Stimulated activated CD4-positive, alpha-beta T cell treated with anti-CD3 and anti-CD28 coated beads, Interleukin-1b, Interleukin-23, amount 100 ng/mL, for 4 hours (primary cell): ENCODE measurements at regions not wholly inside any gene's neighbourhood (a gene's known extent, or its start where the extent isn't known, plus 50 kb on each side); places are given as distances from the start of the nearest gene placed in this dataset.

Source experiments
- DNase-seq, 2 donors: peaks; one replicate each; pipeline ENCODE4 v3.0.0-alpha.2; 2020; ENCODE audit warnings: low read depth in 2 of 2

DNA sequence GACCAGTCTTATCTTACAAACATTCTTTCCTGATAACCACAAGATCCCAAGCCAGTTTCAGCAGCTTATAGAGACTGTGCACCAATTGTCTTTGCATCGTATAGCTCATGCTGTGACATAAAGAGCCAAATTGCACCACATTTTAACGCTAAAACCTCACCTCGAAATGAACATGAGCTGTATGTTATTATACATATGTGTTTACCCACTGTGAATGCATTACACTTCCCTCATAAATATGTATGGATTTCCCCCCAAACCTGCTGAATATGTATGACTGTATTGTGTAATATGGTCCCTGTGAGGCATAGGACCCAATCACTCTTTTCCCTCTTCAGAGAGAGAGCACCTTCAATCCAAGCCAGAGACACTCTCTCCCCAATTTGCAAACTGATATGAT lies 692.4 kb downstream of the NLGN4X start:
- DNase-seq, result no peak

DNA sequence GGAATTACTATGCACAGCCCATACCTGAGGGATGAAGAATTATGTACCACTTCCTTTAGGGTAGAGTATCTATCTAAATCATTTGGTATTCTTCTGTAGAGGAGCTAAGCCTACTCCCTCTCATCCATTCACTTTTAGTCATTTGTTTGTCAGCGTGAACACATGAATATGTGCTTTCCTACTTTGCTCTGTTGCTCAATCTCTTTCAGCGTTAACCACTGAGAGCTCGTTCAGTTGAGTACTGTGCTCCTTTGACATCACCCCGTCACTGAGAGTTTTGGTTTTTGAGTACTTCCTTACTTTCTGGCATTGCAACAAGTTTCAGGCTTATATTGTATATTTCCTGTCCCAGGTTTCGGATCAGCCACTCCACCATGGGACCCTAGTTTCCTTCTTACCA lies 700.6 kb downstream of the NLGN4X start:
- no peak for DNase-seq

DNA sequence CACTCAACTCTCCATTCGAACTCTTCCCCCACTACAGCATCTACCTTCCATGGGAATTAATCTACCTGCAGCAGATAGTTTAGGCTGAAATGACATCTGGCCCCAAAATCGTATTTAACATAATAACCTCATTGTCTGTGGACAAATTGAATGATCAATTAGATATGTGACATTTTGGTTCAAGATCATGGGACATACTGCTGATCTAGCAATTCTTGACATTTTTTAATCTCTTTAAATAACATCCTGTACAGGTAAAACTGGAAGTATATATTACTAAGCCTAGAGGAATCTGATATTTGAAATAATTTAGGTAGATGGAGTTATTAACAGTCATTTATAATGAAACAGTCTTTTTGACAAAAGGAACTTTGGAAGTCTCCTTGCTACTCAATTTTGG lies 702.5 kb downstream of the NLGN4X start:
- no peak for DNase-seq

DNA sequence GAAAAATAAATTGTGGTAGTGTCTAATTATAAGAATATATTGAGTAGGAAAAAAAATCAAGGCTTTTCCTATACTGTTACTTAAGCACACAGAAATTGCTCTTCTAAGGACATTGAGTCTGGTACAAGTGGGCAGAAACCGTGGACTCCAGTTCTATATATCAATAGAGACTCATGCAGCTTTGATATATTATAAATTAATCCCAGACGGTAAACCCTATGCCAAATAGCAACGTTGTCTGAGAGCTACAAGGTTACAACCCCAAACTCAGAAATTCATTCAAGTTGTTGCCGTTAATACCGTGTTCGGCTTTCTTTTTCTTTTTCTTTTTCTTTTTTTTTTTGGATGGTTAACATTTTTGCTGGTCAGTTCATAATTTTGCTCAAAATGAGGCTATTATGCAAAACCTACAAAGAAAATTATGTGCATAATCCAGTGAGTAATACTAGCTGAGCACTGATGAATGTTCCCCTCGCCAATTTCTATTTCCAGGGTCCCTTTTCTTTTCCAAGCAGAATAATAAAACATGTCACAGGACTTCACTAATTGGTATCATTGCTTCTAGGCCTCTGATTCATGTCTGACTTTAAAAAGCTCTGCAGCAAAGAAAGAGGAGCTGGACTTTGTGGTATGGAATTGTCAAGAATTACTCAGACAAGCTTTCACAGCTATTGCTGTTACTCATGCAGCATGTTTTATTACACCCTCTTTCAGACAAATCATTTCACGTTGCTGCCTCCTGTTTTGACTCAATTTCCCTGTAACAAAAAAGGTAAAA lies 737.7 kb downstream of the NLGN4X start:
- no peak for DNase-seq

DNA sequence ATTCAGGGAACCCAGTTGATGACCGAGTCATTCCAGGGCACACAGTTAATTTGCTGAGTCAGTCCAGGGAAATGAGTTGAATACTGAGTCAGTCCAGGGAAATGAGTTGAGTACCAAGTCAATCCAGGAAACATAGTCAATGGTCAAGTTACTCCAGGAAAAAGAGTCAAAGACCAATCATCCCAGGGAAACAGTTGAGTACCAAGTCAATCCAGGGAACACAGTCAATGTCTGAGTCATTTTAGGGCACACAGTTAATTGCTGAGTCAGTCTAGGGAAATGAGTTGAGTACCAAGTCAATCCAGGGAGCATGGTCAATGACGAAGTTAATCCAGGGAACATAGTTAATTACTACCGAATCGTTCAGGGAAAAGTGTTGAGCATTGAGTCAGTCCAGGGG lies 754.4 kb downstream of the NLGN4X start:
- DNase-seq, result no peak

DNA sequence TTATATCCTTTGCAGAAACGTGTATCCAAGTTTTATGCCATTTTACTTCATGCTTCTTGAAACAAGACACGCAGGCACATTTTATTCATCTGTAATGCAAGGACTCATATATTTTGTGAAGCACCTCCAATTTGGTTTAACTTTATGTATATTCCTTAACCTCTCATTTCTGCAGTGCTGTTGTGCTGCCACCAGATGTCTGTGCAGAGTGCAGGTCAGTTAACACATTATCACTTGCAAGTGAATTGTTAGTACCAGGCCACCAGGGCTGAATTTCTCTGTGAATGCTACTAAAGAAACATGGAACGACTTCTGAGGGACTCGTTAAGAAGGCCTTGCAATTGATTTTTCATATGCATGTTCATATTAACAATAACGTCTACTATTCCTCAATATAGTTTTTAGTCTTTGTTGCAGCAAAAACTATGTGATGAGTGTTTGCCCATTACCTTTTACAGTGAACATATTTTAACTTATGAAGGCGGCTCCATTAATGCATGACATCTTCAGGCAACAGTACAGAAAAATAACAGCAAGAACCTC lies 770.3 kb downstream of the NLGN4X start:
- no peak for DNase-seq

DNA sequence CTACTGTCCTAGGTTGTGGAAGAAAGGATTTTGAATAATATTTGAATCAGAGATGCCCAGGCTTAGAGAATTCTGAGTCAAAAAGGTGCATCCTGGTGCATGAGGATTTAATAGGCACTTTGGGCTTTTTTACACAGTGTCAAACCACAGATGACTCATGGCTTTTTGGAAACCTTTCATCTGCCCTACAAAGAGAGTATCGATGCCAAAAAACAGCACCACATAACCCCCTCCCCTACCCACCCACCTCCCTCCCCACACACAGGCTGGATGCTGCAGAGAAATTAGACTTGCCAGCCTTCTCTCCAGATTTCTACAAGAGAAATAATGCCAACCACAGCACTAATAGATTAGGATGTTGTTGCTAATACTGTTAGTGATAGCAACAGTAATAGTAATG lies 779.3 kb downstream of the NLGN4X start:
- DNase-seq, result no peak

DNA sequence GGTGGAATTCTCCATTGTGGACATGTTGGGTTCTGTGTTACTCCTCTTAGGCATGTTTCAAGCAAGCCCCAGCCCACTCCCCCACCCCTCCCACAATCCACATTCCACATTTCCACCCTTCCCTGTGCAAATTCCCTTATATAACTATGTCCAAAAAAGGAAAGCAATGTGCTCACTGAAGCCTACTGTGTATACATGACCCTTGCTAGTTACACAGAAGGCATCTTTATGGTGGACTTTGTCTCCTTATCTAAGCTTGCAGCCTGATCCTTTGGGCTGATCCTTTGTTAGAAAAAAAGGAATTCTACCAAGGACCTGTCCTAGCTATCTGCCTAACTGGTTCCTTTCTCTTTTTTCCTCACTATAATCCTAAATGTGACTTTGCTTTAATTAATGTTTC lies 796.8 kb downstream of the NLGN4X start:
- DNase-seq, result no peak

DNA sequence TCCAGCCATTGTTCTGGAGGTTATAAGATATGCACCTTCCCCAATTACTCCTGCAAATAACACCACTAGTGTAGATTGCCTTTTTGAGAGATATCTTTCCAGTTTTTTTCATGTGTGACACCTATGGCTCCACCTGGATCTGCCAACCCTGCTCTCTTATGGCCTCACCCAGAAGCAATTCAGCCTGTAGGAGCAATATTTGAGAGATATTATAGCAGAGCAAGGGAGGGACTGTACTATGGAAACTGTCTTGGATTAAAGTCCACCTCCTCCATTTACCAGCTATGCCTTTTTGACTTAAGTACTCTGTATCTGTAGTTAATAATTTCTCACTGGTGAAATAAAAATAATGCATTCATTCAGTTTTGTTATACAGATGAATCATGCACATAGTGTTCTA lies 803.5 kb downstream of the NLGN4X start:
- no peak for DNase-seq

DNA sequence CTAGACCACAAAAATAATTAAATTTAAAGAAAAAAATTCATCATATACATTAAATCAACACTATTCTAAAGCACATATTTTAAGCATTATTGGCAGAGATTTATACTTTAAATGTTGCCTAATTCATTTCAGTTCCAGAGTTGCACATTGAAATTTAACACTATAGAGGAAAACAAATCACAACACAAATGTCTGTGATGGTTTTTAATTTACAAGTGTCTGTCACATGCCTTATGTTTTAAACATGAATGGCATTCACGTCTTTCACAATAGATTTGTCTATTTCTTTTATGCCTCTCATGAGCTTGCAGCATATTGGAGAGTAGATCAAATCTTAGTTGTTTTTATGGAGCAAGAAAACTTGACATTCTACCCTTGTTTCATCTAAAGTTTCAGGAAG lies 811.3 kb downstream of the NLGN4X start:
- DNase-seq, result no peak

DNA sequence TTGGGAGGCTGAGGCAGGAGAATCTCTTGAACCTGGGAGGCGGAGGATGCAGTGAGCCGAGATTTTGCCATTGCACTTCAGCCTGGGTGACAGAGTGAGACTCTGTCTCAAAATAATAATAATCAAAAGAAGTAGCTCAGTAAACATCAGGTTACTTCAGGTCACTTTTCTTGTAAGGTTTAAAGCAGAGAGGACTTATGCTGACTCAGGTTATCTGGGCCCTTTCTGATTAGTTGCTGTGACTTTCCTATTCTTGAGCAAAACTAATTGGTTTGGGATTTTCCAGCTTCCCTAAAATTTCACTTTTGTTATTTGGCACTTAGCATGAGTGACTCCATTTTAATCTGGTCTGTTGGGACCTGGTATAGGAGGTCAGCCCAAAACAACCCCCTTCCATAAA lies 812.9 kb downstream of the NLGN4X start:
- DNase-seq, result no peak

DNA sequence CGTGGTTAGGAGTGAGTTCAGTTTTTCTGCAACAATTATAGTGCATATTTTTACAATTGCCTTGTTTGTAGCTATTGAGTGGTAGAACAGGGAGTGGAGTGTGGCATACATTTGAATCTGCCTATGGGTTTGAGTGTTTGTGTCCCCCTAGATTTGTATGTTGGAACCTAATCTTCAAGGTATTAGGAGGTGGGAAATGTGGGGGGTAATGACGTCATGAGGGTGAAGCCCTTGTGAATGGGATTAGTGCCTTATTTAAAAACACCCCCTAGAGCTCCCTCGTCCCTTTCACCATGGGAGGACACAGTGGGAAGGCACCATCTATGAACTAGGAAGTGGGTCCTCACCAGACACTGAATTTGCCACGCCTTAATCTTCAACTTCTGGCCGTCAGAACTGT lies 819.6 kb downstream of the NLGN4X start:
- no peak for DNase-seq

DNA sequence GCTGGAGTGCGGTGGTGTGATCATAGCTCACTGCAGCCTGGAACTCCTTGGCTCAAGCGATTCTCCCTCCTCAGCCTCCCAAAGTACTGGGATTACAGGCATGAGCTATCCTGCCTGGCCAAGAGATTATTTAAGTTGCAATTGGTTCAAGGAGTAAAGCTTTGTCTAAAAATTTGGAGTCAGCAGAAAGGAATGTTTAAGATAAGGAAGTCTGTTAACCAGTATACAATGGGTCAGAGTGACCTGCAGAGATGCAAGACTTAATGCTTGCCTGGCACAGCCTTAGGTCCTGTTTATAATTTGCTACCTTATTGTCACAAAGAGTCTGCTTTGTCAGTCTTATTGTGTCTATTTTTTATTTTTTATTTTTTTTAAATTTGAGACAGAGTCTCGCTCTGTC lies 826.2 kb downstream of the NLGN4X start:
- DNase-seq, result no peak

DNA sequence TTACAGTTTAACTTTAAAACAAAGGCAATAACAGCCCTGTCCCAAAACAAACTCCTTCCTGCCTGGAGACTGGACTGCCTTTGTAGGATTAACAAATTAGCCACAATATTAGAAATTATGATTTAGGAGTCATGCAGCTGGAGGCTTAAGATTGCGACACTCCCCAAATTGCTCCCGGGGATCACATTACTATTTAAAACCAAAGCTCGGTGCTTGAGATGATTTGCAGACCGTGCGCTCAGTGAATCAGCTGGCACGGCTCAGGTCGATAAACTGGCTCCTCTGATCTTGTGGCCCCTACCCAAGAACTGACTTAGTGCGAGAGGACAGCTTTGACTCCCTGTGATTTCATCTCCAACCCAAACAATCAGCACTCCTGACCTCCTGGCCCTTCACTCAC lies 829.3 kb downstream of the NLGN4X start:
- DNase-seq, result no peak

DNA sequence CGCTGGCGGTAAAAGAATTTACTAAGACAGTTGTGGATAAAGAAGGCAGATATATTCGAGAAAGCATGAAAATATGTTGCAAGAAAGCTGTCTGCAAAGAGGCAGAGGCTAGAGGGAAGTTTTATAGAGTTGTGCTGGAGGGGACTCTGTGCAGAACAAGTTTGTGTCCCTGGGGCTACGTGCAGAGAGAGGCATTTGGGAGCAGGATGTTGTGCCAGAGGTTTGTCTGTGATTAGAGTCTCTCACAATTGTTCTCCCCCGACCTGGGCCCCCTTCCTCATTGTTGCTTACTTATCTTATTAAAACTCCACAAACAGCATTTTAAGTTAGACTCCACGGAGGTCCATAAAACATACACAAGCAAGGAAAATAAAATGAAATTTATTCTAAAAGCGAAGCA lies 831.3 kb downstream of the NLGN4X start:
- DNase-seq, result no peak

DNA sequence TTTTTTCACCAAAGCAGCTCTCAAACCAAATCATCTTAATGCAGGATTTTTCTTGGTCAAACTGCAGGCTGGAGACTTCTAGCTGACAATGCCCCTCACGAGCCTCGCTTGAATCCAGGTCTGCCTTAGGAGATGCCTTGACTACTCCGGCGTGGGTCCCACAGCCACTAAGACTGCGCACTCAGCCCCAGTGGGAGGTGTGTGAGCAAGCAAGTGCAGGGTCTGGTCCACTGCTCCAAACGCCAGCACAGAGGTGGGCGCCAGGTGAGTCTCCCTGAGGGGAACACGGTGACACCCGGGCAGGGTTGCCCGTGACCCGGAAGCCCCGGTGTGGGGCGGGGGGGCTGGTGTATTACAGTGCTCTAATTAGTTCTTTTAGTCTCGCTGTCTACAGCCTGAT lies 838.3 kb downstream of the NLGN4X start:
- no peak for DNase-seq

DNA sequence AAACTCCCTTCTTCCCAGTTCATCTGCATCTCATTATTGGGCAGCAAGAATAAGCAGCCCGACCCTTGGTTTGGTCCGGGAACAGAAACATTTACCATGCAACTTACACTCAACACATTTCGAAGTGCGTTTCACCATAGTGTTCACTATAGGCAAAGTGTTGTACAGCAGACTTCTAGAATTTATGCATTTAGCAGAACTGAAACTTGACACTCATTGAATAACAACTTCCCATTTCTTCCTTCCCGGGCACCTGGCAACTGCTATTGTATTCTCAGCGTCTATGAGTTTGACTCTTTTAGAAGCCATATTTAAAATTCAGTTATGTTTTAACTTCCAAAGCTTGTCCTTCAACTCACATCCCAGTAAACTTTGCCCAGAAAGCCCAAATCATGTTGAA lies 840.6 kb downstream of the NLGN4X start:
- no peak for DNase-seq

DNA sequence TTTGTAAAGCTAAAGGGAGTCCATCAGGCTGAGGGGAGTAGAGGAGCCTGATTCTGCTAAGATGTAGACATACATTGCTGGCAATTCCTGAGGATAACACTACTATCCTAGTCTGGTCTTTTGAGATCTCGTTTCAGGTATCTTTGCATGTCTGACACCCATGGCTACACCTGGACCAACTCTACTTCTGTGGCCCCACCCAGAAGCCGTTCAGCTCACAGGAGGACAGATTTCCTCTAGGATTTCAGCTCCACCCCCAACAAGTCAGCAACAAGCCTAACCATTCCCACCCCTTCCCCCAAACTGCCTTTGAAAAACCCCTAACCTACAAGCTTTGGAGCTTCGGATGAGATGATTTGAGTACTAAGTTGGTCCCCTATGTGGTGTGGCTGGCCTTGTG lies 848.2 kb downstream of the NLGN4X start:
- DNase-seq, result no peak

DNA sequence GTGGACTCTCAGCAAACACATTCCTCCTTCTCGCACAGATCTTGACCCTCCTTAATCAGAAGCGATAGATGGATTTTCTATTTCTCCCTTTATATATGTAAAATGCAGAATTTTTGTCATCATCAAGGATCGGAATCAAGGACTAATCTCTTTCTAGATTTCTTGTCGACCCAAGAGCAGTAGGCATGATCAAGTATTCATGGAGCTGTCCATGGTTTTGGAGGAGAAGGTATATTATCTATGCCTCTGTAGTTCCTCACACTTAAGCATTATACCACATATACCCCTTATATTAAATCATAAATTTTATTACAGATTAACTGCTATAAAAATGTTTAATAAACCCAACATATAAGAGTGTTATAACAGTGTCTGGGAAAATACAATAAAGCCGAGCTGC lies 886.8 kb downstream of the NLGN4X start:
- no peak for DNase-seq

DNA sequence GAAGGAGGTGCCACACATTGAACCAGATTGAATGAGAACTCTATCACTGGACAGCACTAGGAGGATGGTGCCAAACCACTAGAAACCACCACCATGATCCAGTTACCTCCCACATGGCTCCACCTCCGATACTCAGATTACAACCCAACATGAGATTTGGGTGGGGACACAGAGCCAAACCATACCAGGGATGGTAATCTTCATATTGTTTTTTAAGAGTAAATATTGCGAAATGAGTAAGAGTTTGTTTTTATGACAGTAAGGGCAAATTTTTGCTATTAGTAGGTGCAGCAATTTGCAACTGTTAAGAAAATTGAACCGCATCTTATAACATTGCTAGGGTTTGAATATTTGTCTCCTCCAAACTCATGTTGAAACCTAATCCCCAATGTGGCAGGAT lies 891.5 kb downstream of the NLGN4X start:
- DNase-seq, result no peak

DNA sequence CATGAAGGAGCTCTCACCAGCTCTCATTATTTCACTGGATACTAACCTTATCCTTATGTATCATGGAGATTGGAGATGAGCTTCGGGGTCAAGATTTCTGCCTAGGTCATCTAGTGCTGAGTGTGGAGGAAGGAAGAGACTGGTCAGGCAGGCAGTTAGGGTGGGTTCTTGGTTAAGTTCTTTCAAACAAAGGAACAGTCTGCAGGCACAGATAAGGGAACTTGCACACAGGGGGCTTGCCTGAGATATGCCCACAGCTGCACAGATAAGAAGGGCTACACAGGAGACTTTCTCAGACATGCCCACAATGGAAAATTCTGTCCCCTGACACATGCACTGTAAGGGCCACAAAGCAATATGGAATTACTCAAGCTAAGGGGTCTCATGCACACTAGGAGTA lies 904.1 kb downstream of the NLGN4X start:
- DNase-seq, result no peak

DNA sequence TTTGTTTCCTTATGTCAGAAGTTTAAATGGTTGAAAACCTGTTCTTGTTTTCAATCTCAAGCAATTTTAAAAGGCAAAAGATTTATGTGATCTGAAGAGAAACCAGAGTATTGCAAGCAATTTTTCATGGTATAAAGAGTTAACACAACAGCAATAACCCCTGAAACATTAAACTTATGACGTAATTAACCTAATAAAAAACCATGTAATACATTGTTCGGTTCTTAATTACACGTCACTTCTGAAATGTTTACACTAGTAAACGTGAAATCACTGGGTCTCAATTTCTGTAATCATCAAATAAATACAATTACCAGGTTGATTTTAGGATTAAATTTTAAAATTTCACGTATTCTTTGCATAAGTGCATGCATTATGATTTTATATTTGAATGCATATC lies 914.5 kb downstream of the NLGN4X start:
- no peak for DNase-seq

DNA sequence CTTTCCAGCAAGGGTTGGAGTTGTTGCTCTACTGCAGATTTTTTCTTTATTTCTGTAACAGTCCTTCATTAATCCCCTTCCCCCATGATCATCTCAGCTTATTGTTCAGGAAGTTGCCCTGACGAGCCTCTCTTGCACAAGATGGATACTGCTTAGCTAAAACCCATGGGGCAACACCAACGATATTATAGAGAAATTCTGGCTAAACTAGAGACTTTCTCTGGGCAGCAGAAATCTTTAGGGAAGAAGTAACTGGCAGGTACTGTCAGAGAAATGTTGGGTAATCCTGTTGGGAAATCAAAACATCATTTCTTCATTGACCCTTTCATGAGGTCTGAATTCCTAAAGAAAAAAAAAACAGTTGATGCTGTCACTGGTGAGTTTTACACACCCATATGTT lies 921.3 kb downstream of the NLGN4X start:
- DNase-seq, result no peak

DNA sequence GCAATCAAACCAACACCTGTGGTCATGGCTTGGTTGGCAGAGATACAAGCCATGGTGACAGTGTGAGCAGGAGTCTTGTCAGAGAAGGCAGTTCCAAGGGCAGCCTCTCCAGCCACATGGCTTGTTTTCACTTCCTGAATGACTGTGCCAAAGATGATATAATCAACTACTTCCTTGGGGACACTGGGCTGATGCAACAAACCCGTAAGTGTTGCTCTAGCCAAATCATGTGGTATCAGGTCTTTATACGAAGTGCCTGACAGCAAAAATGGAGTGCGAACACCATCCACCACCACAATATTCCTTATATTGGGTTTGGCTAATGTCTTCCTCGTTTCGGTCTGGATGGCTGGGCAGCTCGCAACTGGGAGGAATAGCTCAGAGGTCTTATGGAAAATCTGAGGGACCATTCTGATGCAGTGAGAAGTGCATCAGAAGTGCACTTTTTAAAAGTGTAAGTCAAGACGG lies 922.0 kb downstream of the NLGN4X start:
- no peak for DNase-seq
